ENCODE measurements at regions not wholly inside any gene's neighbourhood (a gene's known extent, or its start where the extent isn't known, plus 50 kb on each side); places are given as distances from the start of the nearest gene placed in this dataset.

DNA sequence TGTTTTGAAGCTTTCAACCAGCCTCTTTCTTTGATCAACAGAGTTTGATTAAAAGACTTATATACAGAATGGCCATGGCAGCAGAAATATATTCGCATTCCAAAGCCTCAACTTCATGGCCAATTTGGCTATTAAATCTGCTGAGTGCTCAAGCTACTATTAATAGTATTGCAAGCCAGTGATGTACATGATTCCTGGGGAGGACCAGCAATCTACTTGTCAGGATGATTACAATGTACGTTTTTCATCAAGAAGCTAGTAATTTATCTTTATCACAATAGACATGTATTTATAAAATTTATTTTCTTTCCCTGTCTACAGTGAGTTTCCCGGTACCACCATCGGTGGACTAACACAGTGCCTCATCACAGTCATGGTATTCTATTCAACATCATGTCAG is 515.5 kb downstream of the AMY1C start:
- TF ChIP-seq CTCF (IDR thresholded peaks at IDR 0.05), result no peak
- TF ChIP-seq POLR2A (IDR thresholded peaks at IDR 0.05), result no peak

Measured in testis (tissue), 2 donors.